Esophagus (tissue), 2 donors: ENCODE measurements at regions not wholly inside any gene's neighbourhood (a gene's known extent, or its start where the extent isn't known, plus 50 kb on each side); places are given as distances from the start of the nearest gene placed in this dataset.

Experiments used
- H3K27ac ChIP-seq, 2 donors: one replicate each; pipeline ENCODE4 v1.5.1; 2013; ENCODE audit warnings: low read depth in 2 of 2, mild to moderate bottlenecking in 2 of 2, inconsistent platforms in 1 of 2, low read length in 1 of 2, moderate library complexity in 1 of 2
- H3K27me3 ChIP-seq, 2 donors: one replicate each; pipeline ENCODE4 v1.6.1; 2013; ENCODE audit warnings: low read length in 2 of 2, control low read depth in 1 of 2, mild to moderate bottlenecking in 1 of 2; ENCODE audit not compliant: insufficient read depth in 2 of 2, control insufficient read depth in 1 of 2
- H3K36me3 ChIP-seq, 2 donors: one replicate each; pipeline ENCODE4 v1.6.1; 2013; ENCODE audit warnings: low read length in 1 of 2; ENCODE audit not compliant: control insufficient read depth in 2 of 2, insufficient read depth in 2 of 2
- H3K4me1 ChIP-seq, 2 donors: one replicate each; pipeline ENCODE4 v1.6.1; 2013; ENCODE audit warnings: low read length in 1 of 2; ENCODE audit not compliant: control insufficient read depth in 2 of 2, insufficient read depth in 2 of 2
- H3K4me3 ChIP-seq, 2 donors: one replicate each; pipeline ENCODE4 v1.5.1; 2013; ENCODE audit warnings: low read length in 2 of 2, mild to moderate bottlenecking in 2 of 2, low read depth in 1 of 2, moderate library complexity in 1 of 2
- H3K9me3 ChIP-seq, 2 donors: one replicate each; pipeline ENCODE4 v1.6.1; 2013; ENCODE audit warnings: mild to moderate bottlenecking in 2 of 2, low read depth in 1 of 2, low read length in 1 of 2, moderate library complexity in 1 of 2; ENCODE audit not compliant: control insufficient read depth in 2 of 2, insufficient read depth in 1 of 2
- WGBS, 2 donors: extraction: QIAGEN DNeasy Blood & Tissue Kit; methylation state at CpG; one replicate each; pipeline ENCODE4 v1.1.7; 2013; 5-methylcytosine and 5-hydroxymethylcytosine counted together
- donor health status: healthy with polysubstance abuse.
- donor health status: Bipolar disorder and iron deficiency.

DNA sequence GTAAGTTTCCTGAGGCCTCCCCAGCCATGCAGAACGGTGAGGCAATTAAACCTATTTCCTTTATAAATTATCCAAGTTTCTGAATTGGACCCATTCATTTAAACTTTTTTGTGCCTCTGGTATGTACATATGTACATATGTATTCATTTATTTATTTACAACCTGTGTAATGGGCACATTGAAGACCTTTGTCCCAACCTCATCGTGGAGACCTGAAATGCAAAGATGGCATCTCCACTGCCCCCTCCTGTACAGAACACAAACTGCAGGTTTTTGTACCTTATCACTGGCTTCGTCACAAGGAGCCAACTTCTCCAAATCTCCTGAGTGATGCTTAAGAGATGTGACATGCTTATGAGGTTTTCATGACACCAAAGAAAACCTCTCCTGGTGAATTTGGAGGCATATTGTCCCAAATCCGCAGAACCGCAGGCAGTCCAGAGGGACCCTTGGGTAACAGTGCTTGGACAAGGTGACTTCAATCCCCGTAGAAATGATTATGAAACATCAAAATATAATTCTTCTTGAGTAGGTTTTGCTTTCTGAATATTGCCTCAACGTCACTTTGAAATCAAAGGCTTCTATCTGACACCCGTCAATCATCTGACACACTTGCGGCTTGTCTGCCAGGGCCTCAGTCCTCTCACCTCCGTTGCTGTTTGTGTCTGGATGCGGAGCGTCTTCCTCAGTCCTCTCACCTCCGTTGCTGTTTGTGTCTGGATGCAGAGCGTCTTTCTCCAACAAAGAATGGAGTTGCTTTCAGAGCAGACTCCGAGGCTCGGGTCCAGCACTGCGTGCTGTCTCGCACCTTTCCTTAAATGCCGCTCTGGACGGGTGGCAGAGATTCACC lies 135.0 kb upstream of the IRX4 start:
- Histone ChIP-seq H3K4me1 (peaks cover 2 to 4% of the 10 kb centered on the region in 2 donors), H3K36me3 (no peaks in the 10 kb centered on the region), H3K27ac (no peak overlapping the region), H3K4me3 (no peak overlapping the region), H3K27me3 (no peaks in the 10 kb centered on the region), H3K9me3 (no peaks in the 10 kb centered on the region)
- WGBS, 2 donors, result 83 to 86% methylated on average over 20 of the region's 20 CpGs

DNA sequence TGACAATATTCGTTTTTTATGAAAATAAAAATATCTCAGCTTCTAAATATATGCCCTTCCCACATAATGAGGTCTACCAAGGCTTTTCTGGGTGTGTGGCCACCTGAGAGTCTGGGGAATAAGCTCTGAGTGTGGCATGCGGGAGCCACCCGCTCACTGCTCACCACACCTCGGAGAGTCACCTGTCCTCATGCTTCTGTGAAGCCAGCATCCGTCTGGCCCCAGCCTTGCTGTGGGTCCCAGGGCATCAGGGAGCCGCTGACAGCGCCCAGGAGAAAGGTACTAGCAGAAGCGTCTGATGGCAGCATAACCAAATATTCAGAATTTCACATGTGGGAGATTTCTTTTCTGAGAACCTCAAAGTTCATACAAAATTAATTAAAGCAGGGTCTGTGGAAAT lies 133.2 kb upstream of the IRX4 start:
- H3K4me1 ChIP-seq, result peaks cover 4 to 6% of the 10 kb centered on the region in 2 donors
- 62 to 75% methylated on average over 8 of the region's 8 CpGs for WGBS, 2 donors
- no peaks in the 10 kb centered on the region for H3K9me3 ChIP-seq
- no peaks in the 10 kb centered on the region for H3K27me3 ChIP-seq
- H3K36me3 ChIP-seq, result no peaks in the 10 kb centered on the region
- no peak overlapping the region for H3K27ac ChIP-seq
- H3K4me3 ChIP-seq, result no peak overlapping the region

DNA sequence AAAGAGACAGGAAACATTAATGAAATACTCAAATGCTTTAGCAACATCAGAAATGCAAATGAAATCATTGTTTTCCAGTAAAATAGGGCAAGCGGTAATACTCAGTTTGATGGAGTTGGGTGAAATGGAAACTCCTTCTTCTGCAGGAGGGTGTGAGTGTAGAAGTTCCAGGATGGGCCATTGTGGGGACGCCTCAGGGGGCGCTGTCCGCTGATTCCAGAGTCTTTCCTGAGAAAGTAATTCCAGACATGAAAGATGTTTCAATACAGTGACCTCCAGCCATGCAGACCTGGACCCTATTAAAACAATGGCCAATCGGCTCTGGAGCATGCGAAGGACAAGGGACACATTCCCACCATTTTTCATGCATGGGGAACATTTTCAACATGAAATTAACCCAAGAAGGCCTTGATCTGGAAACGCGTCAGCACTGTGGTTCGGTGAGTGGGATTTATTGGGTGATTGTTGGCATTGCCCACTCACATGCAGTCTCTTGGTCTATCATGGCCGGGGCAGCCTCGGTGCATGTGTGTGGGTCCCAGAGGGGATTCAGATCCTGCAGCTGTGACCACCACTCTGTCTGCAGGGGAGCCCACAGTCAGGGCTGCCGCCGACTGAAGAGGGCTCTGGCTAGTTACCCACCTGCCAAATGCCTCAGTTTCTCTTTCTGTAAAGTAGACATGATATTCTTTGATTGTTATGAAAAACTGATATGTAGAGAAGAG lies 132.6 kb upstream of the IRX4 start:
- Histone ChIP-seq H3K4me3 (no peak overlapping the region), H3K27me3 (no peaks in the 10 kb centered on the region), H3K36me3 (no peaks in the 10 kb centered on the region), H3K4me1 (peaks cover 4 to 6% of the 10 kb centered on the region in 2 donors), H3K27ac (no peak overlapping the region), H3K9me3 (no peaks in the 10 kb centered on the region)
- WGBS, 2 donors, result 83 to 91% methylated on average over 13 of the region's 13 CpGs

DNA sequence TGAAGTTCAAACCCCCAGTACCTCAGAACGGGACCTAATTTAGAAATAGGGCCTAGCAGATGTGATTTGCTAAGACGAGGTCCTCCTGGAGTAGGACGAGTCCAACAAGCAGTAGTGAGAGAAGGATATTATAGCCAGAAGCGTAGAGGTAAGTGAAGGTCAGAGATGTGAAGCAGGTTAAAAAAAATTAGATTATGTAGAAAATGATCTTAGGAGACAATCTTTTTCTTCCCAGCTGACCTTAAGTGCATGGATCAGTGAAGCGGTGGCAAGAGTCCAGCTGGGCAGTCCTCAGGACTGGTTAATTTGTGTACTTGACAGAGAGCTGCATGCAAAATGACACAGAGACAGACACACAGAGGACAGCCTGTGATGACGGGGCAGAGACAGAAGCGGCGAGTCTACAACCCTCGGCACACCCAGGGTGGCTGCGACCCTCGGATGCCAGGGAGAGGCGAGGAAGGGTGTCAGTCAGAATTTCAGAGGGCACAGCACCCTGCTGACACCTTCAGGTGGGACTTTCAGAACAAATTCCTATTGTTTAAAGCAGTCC lies 131.4 kb upstream of the IRX4 start:
- H3K36me3 ChIP-seq, result no peaks in the 10 kb centered on the region
- no peaks in the 10 kb centered on the region for H3K27me3 ChIP-seq
- H3K9me3 ChIP-seq, result no peaks in the 10 kb centered on the region
- no peak overlapping the region for H3K4me3 ChIP-seq
- WGBS, 2 donors, result 72 to 90% methylated on average over 12 of the region's 12 CpGs
- H3K4me1 ChIP-seq, result peaks cover 3 to 6% of the 10 kb centered on the region in 2 donors
- no peak overlapping the region for H3K27ac ChIP-seq

DNA sequence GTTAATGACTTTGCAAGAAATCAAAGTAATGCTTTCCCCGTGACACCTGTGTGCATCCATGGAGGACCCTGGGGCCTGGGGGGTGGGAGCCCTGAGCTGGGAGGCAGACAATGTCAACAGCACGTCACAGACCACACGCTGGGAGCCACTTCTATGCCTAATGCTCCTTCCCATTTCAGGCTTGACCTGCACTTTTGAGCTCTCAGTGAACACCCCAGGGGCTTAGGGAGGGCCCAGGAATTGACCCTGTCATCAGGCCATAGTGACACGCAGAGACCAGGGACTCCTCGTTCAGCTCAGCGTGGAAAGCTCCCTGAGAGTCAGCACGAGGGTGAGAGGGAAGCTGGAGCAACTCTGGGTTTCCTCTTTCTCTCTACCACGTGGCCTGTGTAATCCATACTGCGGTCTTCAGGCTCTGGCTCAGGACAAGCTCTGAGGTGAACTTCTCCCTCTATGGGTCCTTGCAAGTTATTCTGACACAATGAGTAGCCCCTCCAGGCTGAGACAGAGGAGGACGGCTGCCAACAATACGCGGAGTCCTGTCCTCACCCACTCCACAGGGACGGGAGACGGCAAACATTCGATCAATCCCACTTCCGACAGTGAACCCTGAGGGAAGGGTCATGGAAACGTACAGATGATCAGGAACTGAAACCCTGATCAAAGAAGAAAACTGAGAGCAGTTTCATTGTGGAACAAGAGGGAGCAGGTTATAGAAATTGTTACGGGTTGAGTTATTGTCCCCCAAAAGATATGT lies 130.8 kb upstream of the IRX4 start:
- Histone ChIP-seq H3K27me3 (no peaks in the 10 kb centered on the region), H3K36me3 (no peaks in the 10 kb centered on the region), H3K4me1 (peaks cover 3 to 6% of the 10 kb centered on the region in 2 donors), H3K9me3 (no peaks in the 10 kb centered on the region), H3K4me3 (no peak overlapping the region), H3K27ac (no peak overlapping the region)
- WGBS, 2 donors, result 63 to 71% methylated on average over 18 of the region's 18 CpGs

DNA sequence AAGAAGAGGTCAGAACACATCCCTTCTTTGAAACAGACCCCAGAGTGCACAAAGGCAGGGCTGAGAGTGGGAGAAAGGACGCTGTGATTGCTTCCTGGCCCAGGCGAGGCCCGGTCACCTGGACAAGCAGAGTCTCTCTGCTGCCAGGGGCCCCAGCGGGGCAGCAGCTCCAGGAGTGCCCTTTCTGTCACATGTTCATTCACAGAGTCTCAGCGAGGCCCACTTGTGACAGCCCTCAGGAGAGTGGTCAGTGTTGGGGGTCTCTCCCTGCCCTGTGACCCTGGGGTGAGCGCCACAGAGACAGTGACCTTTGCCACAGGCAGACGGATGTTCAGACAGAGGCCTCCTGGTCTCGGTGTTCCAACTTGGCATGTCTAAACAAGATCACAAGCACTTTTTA lies 130.2 kb upstream of the IRX4 start:
- Histone ChIP-seq H3K4me3 (no peak overlapping the region), H3K27ac (no peak overlapping the region), H3K27me3 (no peaks in the 10 kb centered on the region), H3K9me3 (no peaks in the 10 kb centered on the region), H3K36me3 (no peaks in the 10 kb centered on the region), H3K4me1 (peaks cover 3 to 6% of the 10 kb centered on the region in 2 donors)
- WGBS, 2 donors, result 73 to 74% methylated on average over 8 of the region's 8 CpGs

DNA sequence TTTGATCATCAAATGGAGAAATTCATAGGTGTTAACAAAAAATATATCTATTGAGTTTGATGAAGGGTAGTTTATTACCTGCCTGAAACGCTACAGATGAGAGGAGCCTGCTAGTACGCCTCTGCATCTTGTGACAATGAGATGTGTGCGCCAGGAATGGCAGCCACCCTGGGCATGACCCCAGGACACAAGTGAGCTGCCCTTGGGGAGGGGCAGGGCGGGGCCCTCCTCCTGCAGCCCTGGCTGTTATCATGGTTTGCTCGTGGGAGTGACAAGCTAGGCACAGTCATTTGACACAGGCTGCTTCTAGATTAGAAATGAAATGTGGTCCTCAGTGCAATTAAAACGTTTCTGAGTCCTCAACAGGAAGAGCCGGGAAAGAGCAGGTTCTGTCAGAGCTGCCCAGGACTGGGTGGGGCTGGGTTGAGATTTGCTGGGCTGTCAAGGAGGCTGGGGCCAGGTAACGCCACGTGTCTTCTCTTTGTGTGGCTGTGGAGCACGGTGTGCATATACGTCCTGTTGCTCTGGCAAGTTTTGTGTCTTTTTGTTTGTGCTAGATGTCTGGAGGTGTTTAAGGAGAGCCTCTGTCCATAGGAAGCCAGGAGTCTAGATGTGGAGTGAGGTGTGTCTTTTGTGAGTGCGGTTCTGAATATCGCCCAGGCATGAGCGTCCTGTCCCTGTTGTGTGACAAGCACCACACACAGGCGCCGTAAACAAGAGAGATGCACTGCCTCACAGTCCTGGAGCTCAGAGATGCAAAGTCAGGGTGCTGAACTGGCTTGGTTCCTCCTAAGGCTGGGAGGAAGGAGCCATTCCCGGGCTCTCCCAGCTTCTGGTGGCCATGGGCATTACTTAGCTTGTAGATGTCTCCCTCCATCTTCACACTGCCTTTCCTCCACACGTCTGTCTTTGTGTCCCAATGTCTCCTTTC lies 129.0 kb upstream of the IRX4 start:
- WGBS, 2 donors, result 59 to 68% methylated on average over 18 of the region's 18 CpGs

DNA sequence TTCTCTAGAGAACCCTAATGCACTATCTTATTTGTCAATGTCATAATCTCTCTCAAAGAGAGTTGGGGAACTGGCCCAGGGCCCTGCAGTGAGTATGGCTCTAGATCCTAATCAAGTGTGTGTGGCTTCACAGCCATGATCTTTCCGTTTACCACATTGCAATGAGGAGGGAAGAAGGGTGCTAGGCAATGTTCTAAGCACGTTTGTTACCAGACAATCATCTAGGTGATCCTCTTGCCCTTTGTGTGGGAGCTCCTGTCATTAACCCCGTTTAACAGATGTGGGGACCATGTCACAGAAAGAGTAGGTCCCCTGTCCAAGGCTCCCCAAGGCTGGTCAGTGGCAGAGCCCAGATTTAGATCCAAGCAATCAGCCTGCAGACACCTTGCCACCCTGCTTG lies 128.2 kb upstream of the IRX4 start:
- no peaks in the 10 kb centered on the region for H3K9me3 ChIP-seq
- H3K36me3 ChIP-seq, result no peaks in the 10 kb centered on the region
- no peaks in the 10 kb centered on the region for H3K27me3 ChIP-seq
- WGBS, 2 donors, result 69 to 79% methylated on average over 3 of the region's 3 CpGs
- no peak overlapping the region for H3K27ac ChIP-seq
- H3K4me1 ChIP-seq, result peaks cover 3 to 6% of the 10 kb centered on the region in 2 donors
- H3K4me3 ChIP-seq, result no peak overlapping the region

More for the DNA sequence above, 129.0 kb upstream of the IRX4 start:
- peaks cover 3 to 6% of the 10 kb centered on the region in 2 donors for H3K4me1 ChIP-seq
- no peaks in the 10 kb centered on the region for H3K27me3 ChIP-seq
- H3K27ac ChIP-seq, result no peak overlapping the region
- H3K36me3 ChIP-seq, result no peaks in the 10 kb centered on the region
- H3K9me3 ChIP-seq, result no peaks in the 10 kb centered on the region
- H3K4me3 ChIP-seq, result no peak overlapping the region
